ENCODE measurements at regions not wholly inside any gene's neighbourhood (a gene's known extent, or its start where the extent isn't known, plus 50 kb on each side); places are given as distances from the start of the nearest gene placed in this dataset.

DNA sequence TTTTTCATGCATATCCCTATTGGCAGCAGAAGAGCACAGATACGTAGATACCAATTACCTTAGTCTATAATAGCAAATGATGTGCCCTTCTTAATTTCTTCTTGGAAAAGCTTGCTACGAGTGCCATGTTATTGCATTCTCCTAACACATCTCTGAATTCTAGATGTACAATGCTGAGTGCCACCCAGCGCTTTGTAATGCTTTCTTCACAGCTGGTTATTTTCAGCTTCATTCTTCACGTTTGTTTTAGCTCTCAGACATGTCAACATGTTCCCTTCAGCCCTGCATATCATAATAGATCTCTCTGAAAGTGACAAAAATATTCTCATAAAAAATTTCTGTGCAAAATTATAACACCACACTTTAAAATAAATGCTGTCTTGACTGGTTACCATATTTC lies 981.2 kb downstream of the TTLL7 start:
- TF ChIP-seq, protein P1, sequence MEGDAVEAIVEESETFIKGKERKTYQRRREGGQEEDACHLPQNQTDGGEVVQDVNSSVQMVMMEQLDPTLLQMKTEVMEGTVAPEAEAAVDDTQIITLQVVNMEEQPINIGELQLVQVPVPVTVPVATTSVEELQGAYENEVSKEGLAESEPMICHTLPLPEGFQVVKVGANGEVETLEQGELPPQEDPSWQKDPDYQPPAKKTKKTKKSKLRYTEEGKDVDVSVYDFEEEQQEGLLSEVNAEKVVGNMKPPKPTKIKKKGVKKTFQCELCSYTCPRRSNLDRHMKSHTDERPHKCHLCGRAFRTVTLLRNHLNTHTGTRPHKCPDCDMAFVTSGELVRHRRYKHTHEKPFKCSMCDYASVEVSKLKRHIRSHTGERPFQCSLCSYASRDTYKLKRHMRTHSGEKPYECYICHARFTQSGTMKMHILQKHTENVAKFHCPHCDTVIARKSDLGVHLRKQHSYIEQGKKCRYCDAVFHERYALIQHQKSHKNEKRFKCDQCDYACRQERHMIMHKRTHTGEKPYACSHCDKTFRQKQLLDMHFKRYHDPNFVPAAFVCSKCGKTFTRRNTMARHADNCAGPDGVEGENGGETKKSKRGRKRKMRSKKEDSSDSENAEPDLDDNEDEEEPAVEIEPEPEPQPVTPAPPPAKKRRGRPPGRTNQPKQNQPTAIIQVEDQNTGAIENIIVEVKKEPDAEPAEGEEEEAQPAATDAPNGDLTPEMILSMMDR (IDR thresholded peaks at IDR 0.05), result no peak
- TF ChIP-seq POLR2A (IDR thresholded peaks at IDR 0.05) (no peak), EP300 (IDR thresholded peaks at IDR 0.05) (no peak), POLR2AphosphoS5 (IDR thresholded peaks at IDR 0.05) (no peak)

Data from upper lobe of left lung (tissue), 4 donors.